ENCODE measurements at regions not wholly inside any gene's neighbourhood (a gene's known extent, or its start where the extent isn't known, plus 50 kb on each side); places are given as distances from the start of the nearest gene placed in this dataset.

- no peak for TF ChIP-seq CTCF (IDR thresholded peaks at IDR 0.05)
- no peak for TF ChIP-seq POLR2A (IDR thresholded peaks at IDR 0.05)
Measured at GRCh38 chr12:115243933-115244628, 560.1 kb upstream of the TBX3 start.
